Stromal cell of bone marrow (primary cell): ENCODE measurements at regions not wholly inside any gene's neighbourhood (a gene's known extent, or its start where the extent isn't known, plus 50 kb on each side); places are given as distances from the start of the nearest gene placed in this dataset.

ENCODE experiments used
- DNase-seq: peaks from one replicate; pipeline ENCODE4 v3.0.0-alpha.2; 2012; ENCODE audit warnings: low read depth

DNA sequence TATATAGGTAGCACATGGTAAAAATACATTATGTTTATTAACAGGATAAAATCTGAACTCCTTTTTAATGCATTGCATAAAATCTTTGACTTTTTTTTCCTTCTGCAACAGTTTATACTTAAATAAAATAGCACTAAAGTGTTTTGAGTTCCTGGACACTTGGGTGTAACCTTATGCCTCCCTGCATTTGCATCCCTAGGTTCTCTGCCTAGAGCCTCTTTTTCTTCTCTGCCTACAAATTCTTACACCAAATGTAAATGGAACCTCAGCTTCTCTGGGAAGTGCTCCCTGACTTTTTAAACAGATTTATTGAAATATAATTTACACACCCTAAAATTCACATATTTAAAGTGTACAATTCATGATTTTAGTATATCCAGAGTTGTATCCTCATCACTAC lies 1017.6 kb downstream of the CNTNAP5 start:
- no peak for DNase-seq

DNA sequence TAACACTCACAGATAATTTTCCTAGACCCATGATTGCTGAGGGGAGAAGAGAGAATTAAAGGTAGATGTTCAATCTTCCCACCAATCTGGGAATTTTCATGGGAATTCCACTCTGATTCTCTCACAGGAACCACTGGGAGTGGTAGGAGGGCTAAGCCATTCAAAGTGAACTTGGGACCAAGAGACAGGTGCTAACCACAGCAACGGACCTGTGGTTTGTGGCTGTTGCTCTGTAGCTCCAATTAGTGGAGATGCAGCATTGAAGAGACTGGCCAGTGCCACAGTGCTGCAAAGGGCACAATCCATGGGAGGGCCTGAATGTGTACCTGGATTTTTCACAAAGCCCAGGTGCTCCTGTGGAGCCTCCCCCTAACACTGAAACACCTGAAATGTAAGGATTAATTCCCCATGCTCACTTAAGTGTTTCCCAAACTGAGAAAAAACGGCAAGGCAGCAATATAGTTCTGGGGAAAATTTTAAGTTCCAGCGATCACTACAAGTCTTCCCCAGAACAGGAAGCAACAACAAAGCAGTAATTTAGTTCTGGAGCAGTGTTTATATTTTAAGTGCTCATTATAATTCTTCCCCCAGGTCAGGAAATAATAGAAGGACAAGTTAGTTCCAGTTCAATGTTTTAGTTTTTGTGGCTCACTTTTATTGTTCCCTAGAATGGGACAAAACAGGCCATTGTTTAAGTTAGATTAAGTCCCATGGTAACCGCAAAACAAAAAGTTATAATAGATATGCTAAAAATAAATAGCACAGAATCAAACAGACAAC lies 1045.8 kb downstream of the CNTNAP5 start:
- no peak for DNase-seq

DNA sequence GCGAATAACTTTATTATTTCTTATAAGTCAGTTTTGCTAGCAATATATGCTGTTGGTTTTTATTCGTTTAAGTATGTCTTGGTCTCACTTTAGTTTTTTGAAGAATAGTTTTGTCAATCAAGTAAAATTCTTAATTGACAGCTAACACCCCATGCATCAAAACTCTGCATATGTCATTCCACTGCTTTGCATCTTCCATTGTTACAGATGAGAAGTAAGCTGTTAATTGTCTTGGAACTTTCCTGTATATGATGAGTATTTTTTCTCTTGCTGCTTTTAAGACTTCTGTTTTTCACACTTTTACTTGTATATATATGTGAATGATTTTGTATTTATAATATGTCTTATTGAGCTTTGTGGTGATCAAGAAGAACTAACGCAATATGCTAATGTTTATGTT lies 1048.4 kb downstream of the CNTNAP5 start:
- DNase-seq, result no peak

DNA sequence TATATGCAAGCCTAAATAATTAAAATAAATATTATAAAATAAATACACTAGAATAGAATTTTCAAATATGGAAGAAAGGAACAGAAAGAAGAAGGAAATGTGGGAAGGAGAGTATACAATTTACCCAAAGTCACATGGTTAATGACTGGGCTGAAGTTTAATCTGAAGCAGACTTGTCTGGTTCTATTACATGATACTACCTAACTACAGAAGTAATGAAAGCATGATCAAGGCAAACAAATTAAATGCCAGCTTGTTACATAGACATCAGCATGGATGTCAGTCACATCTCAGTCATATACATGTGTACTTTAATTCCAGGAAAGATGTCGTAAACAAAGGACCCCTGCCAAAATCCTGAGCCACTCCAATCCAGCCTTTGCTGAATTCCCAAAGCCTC lies 1060.8 kb downstream of the CNTNAP5 start:
- no peak for DNase-seq

DNA sequence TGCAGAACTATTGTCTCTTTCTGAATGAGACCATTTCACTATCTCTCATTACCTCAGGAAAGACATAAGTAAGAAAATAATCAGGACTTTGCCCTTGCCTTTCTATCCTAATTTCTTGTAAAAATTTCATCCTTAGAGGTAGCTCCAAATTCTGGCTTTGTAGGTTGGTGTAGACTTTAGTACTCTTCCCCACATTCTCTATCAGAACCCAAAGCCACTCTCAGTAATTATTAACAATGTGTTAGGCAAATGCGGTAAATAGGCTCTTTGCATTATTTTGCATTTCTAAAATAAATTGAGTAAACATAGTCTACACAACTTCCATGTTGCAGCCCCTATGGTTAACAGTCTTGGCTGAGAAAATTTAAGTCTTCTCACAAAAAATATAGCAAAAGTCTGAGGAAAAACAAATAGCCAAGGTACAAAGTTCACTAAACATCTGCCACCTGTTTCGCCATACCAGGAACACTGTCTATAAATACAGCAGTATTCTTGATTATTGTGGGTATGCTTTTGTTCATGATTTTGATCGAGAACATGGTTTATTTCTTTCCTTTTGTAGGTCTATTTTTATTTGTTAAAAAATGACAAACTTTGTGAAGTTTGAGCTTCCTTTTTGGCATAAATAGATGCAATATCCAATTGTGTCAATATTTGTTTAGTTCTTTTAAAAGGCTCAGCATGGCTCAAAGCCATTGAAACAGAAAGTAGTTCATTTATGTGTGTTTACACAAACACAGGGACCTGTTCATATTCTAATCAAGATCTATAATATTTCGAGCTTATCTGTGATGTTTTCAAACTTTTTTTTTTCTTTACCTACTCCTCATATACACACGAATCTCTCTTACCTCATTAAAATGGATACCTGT lies 1061.5 kb downstream of the CNTNAP5 start:
- DNase-seq, result no peak

DNA sequence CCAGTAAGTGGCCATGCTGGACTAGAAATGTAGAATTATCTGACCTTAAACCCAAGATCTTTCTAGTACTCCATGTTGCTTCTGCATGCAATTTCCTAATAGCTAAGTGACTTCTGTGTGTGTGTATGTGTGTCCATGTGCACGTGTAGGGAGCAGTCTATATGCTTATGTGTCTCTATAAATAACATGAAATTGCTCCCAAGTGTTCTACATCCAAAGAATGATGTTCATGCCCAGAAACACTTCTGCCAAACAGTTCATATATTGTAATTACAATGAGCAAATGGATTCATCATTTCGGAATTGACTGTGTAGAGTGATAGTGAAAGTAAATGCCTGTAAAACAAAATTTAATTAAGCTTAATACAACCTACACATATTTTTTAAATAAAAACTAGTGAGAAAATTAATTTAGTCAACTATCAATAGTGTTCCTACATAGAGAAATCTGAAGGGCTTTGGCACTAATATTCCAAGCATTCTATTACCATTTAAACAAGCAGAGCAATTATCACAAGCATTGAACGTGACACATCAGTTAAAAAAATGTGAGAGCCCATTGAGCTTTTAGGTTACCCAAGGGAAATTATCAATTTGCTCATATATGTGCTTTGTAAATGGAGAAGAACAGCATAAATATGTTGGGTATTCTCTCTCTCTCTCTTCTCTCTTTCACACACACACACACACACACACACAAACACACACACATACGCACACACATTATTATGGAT lies 1067.4 kb downstream of the CNTNAP5 start:
- DNase-seq, result no peak

DNA sequence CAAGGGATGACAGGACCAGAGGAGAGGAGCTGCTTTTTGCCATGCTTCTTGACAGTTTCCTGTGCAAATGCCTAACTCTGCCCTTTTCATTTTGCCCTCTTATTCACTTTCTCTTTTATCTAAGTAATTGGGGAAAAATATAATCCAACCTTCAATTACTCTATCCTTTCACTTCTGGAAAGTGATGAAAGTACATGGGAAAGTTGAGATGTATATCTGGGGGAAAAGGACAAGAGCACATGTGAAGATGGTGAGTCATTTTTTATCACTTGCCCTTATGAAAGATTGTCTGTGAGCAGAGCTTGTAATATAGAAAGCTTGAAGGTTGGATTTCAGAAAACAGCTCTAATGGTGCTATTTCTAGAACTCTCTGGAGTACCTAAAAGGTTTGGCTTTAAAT lies 1070.7 kb downstream of the CNTNAP5 start:
- DNase-seq, result no peak

DNA sequence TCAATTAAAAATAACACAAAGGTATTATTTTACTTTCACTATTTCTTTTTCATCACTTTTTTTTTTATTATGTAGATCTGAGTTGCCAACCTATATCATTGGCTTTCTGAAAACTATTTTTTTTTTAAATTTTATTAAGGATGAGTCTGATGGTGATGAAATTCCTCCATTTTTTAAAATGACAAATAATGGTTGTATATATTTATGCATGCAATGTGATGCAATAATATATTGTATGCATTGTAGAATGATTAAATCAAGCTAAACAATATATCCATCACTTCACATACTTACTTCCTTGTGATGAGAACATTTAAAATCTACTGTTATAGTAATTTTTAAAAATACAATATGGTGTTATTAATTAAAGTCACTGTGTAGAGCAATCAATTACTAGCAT lies 1081.6 kb downstream of the CNTNAP5 start:
- DNase-seq, result no peak

DNA sequence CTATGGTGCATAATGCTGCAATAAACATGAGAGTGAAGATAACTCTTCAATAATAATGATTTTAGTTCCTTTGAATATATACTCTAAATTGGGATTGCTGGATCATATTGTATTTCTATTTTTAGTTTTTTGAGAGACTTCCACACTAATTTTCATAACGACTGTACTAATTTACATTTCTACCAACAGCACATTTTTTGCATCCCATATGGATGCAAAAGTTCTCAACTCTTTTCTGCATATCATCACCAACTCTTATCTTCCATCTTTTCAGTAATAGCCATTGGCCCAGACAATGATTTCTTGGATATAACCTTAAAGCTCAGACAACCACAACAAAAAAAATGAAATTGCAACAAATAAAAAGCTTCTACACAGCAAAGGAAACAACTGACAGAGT lies 1082.4 kb downstream of the CNTNAP5 start:
- DNase-seq, result no peak

DNA sequence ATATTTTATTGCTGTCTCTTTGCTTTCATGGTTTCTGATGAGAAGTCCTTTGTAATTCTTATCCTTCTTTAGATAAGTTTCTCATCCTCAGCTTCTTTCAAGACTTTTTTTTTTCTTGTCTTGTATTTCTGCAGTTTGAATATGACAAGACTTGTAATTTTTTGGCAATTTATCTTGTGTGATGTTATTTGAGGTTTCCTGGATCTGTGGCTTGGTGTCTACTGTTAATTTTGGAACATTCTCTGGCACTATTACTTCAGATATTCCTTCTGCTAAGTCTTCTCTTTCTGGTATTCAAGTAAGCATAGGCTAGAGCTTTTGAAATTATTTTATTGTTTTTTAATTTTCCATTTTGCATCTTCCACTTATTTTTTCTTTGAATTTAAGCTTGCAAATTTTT lies 1083.2 kb downstream of the CNTNAP5 start:
- DNase-seq, result no peak

DNA sequence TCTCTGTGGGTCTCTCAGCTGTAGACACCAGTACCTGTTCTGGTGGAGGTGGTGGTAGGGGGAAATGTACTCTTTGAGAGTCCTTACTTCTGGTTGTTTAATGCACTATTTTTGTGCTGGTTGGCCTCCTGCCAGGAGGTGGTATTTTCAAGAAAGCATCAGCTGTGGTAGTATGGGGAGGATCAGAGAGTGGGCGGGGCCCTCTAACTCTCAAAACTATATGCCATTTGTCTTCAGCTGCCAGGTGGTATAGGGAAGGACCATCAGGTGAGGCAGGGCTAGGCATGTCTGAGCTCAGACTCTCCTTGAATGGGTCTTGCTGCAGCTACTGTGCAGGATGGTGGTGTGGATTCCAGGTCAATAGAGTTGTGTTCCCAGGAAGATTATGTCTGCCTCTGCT lies 1100.8 kb downstream of the CNTNAP5 start:
- no peak for DNase-seq

DNA sequence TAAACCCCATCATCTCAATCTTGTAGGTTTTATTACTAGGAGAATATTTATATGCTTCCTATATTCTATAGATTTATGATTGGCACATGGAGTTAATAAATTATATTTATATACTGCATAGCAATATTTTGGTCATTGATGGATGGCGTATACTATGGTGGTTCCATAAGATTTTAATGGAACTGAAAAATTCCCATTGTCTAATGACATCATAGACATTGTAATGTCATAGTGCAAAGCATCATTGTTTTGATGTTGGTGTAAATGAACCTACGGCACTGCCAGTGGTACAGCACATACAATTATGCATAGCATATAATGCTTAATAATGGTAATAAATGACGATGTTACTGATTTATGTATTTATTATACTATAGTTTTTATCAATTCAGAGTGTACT lies 1135.9 kb downstream of the CNTNAP5 start:
- DNase-seq, result no peak

DNA sequence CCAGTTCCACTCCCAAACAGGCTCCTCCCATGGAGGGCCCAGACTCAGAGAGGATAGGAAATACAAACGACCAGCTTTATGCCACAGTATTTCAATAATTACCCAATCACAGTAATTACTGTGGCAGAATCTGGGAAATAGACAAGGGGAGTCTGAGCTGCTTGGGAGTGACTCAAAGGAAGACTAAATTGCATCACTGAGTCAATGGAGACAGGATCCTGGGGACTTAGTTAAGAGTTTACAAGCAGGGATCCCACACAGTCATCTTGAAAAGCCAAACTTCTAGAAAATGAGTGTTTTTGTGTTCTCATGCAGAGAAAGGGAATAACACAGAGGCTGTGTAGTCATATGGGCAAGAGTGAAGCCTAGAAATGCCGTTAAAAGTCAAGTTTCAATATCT lies 1142.1 kb downstream of the CNTNAP5 start:
- peak; percentile 64 for DNase-seq

DNA sequence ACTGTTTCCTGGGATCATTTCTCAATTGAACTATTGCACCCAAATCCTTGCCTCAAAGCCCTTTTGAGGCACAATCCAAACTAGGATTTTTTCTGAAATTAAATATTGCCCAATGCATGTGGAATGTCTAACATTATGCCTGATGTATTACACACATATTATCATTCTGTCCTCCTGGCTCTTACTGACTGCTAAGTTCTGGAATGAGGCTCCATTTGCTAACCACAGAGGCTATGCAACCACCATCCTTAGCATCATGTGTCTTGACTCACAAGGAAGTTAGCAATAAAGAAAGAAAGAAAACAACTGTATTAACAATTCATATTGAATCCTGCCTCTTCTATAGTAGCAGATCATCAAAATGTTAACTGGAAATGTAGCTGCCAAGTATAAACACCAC lies 1142.7 kb downstream of the CNTNAP5 start:
- DNase-seq, result peak; percentile 85

DNA sequence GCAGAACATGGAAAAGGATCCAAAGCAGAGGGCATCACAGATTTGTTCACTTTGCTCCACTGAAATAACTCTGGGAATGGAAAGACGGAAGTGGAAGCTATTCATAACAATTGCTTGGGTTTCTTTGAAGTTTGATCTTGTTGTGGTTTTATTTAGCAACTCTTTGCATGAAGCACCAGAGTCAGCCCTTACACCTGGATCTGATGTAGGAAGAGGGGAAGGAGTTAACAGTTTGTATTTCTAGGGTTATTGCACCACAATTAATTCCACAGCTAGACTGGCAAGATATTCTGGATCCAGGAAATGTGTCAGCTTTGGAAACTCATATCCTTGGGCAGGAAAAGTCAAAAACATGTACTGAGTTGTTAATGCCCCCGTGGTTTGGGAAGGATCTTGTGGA lies 1143.4 kb downstream of the CNTNAP5 start:
- peak; percentile 18 for DNase-seq

DNA sequence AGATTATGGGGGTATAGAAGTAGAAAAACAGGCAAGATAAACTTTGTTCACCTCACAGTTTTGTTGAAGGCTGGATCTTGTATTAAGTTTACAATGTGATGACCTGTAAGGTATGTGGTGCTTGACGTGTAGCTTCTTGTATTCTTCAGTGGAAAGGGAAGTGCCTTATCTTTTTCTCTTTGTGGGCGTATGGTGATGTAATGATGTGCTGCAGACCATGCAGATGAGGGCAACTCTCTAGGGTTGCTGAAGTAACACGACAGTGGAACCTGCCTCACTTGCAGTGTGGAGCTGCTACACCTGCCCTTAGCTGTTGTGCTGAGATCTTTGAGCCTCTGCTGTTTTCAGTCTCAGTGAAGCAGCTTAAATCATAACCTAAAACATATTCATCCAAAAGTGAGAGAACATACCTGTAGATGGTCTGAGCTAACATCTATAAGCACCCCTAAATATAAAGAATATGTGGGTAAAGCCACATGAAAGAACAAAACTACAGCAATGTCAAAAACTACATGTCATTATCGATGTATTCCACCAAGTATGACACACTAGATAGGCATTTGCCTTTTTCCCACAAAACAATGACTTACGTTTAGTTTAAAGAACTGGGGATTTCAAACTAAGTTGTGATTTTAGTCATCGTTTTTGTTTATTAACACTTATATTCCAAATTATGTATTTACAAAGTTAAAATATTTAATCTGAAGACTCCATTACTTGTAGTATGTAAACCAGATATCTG lies 1144.1 kb downstream of the CNTNAP5 start:
- DNase-seq, result peak; percentile 3

DNA sequence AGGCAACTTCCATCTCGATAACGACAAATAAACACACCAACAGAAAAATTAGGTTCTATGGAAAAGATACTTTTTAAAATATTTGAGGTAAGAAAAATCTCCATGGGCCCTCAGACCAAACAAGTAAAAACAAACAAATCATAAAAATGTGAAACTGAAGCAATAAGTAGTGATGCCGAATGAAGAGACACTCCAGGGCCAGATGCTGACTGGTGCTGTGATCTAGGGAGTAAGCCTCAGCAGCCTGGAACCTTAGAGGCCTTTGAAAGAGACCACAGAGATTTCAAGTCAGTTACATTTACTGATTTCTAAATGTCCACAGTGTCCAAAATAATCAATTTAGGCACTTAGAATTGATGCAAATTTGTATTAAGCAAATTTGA lies 1144.7 kb downstream of the CNTNAP5 start:
- no peak for DNase-seq

DNA sequence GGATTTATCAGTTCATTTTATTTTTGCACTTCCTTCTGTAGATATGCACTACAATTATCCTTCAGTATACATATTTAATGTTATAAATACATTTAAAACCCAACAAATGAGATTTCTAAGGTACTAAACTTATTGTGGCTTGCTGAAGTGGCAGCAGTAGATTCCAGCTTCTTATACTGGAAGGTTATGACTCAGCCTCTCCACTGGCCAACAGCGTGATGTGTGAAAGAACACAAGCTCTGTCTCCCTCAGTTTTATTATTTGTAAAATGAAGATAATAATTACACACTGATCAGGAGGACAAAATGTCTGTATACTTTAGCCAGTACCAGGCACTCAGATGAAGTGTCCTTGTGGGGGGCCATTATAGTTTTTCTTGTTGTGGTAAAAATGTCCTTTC lies 1147.1 kb downstream of the CNTNAP5 start:
- peak; percentile 33 for DNase-seq

DNA sequence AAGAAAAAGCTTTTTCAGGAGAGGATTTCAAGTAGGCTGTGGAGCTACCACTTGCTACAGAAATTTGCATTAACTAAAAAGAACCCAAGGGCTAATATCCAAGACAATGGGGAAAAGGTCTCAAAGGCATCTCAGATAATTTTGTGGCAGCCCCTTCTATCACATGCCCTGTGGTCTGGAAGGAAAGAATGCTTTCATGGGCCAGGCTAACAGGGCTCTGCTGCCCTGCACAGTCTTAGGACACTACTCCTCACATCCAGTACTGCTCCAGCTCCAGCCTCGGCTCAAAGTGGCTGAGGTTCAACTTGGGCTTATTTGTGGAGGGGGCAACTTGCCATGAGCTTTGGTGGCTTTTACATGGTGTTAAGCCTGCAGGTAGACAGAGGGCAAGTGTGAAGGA lies 1150.3 kb downstream of the CNTNAP5 start:
- no peak for DNase-seq

DNA sequence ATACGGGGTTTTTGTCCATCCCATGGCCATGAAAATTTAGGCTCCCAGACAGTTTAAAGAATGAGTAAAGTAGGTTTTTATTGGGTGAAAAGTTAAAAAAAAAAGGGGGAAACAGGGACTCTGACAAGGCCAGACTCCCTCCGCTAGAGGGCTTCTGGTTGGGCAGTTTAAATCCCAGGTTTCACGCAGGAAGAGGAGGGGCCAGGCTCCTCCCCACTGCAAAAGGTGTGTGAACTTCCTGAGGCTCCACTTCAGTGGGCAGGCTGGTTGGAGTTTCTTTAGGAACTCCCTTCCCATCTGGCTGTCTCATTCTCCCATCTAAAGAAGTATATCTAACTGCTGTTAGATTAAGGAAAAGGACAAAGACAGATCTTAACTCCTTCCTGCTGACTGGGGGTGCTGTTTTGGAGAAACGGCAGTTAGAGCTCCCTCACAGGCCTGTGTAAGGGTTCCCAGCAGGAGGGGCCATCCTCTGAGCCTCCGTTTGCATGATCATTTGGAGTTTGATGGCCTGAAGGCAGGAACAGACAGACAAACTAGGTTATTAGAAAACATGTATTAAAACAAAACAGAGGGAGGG lies 1160.7 kb downstream of the CNTNAP5 start:
- DNase-seq, result no peak

DNA sequence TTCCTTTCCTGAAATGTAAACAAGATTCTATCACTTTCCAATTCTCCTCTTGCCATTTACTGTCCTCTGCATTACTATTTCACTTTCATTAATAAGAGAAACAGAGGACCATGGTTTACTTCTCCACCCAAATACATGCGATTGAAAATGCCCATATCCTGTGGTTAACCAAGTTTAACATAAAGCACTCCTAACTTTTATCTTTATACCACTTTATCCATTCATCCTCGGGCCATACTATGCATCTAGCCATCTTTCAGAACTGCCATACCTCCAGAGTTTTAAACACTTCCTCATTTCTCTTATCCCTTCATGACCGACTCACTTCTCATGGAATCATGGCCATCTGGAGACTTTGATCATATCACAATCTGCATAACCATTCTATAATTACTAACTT lies 1182.3 kb downstream of the CNTNAP5 start:
- DNase-seq, result no peak

DNA sequence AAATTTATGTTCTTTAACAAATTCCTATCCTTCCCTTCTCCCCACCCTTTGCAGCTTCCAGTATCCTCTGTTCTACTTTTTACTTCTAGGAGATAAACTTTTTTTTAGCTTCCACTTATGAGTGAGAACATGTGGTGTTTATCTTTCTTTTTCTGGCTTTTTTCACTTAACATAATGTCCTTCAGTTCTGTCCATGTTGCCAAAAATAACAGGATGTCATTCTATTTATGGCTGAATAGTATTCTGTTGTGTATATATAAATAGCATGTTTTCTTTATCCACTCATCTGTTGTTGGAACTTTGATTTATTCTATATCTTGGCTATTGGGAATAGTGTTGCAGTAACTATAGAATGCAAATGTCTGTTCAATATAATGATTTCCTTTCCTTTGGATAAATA lies 1191.2 kb downstream of the CNTNAP5 start:
- no peak for DNase-seq
